ENCODE measurements at regions not wholly inside any gene's neighbourhood (a gene's known extent, or its start where the extent isn't known, plus 50 kb on each side); places are given as distances from the start of the nearest gene placed in this dataset.

- TF ChIP-seq REST (IDR thresholded peaks at IDR 0.05; ENCODE audit: unreplicated experiment) (no peak), CTCF (conservative IDR thresholded peaks at IDR 0.05; ENCODE audit: low read depth in 2 of 2) (no peak), JUNB (IDR thresholded peaks at IDR 0.05; ENCODE audit: unreplicated experiment) (no peak), POLR2AphosphoS5 (IDR thresholded peaks at IDR 0.05; ENCODE audit: low read depth) (no peak), CREB1 (CRISPR knock-in tag; IDR thresholded peaks at IDR 0.05; ENCODE audit: low read depth) (no peak), EZH2 (IDR thresholded peaks at IDR 0.05; ENCODE audit: low read depth, unreplicated experiment) (no peak), EZH2phosphoT487 (IDR thresholded peaks at IDR 0.05; ENCODE audit: unreplicated experiment) (no peak), STAT1 (IDR thresholded peaks at IDR 0.05; ENCODE audit: unreplicated experiment) (no peak), ZNF114 (CRISPR knock-in tag; IDR thresholded peaks at IDR 0.05) (no peak), ZNF462 (CRISPR knock-in tag; IDR thresholded peaks at IDR 0.05) (no peak), ETS1 (IDR thresholded peaks at IDR 0.05) (no peak), NANOG (IDR thresholded peaks at IDR 0.05; ENCODE audit: borderline replicate concordance) (no peak), ZNF331 (CRISPR knock-in tag; IDR thresholded peaks at IDR 0.05; ENCODE audit: low read depth) (no peak)
Observed at GRCh38 chr14:85438481-85438942, 91.4 kb upstream of the FLRT2 start.

All from GM23338 (cell line).